Urothelium cell line (cell line): ENCODE measurements at regions not wholly inside any gene's neighbourhood (a gene's known extent, or its start where the extent isn't known, plus 50 kb on each side); places are given as distances from the start of the nearest gene placed in this dataset.
"Not testable (repeated sequence)": the region's sequence is repeated elsewhere in the genome, so short reads cannot be mapped to it uniquely, and the experiment has no call there.

ENCODE experiments used
- DNase-seq: peaks from one replicate; pipeline ENCODE4 v3.0.0; 2011; ENCODE audit warnings: low spot score, mixed read lengths
- FAIRE-seq: peaks from 2 replicates; lab custom pipeline; 2011; peaks lifted over from hg19 to GRCh38; lab: Jason Lieb, UNC

DNA sequence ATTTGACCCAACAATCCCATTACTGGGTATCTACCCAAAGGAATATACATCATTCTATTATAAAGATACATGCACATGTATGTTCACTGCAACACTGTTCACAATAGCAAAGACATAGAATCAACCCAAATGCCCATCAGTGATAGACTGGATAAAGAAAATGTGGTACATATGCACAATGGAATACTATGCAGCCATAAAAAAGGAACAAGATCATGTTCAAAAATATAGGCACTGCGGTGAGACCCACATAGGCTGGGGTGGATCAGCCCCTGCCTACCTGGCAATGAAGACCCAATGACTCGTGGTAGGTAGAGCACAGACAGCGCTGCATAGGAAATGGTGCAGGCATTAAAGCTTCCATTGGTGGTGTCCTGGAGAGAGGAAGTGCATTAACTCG, 88.6 kb upstream of the NFIL3 start:
- not testable (repeated sequence) for FAIRE-seq, DNase-seq

DNA sequence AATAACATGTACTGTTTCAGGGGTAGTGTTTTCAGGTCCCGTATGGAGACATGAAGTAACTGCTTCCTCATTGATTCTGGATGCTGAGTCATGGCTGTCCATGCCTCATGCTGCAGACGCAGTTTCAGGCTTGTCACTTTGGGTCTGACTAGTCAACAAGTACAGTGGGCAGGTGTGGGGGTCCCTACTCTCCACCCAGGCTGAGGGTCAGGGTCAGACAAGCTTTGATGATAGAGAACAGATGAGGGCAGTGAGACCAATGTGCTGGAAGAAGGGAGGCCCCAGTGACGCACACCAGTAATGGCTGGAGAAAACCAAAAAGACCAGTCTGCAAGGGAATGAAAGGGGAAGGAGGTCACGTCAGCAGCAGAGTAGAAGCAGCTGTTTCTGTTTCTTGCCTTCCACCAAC, 80.0 kb upstream of the NFIL3 start:
- FAIRE-seq (no peak), DNase-seq (no peak)

DNA sequence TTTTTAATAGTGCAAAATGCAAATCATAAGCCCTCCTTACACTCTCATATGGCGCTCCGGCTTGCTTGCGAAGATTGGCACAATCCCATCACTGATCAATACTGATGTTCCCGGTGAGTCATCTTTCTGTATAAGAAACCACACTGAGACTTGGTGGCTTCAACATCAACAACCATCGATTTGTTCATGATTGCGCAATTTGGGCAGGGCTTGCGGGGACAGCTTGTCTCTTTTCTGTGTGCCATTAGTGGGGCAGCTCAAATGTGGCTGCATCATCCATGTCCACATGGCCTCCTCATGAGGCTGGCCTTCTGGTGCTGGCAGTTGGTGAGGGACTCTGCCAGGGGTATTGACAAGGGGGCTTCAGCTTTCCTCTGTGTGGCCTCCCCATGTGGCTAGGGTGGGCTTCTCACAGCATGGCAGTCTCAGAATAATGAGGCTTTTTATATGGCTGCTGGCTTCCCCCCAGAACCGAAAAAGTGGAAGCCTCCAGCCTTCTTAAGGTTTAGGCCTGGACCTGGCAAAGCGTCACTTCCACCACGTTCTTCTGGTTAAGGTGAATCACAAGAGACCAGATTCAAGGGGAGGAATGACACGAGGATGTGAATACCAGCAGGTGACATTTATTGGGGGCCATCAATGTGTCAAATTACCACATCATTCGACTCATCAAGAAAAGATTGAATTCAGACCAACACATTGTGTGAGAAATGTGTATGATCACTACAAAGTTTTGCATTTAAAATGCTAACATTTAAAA, 79.5 kb upstream of the NFIL3 start:
- FAIRE-seq (no peak), DNase-seq (no peak)

DNA sequence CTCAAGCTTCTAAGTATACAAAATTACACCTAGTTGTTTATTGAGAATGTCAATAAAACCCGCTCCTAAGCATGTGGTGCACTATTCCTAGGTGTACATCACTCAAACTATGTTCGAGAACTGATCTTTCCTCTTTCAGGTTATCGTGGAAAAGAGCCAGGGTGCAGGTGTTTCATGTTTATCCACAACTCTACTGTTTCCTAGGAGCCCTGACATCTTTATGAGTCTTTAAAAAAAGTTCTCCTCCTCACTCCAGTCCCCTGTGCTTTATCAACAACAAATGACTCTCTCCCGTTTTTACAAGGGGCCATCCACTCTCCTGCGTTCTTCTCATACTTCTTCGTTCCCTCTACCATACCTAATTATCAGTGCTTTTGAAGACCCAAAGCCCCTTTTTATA, 78.8 kb upstream of the NFIL3 start:
- DNase-seq (no peak), FAIRE-seq (no peak)

DNA sequence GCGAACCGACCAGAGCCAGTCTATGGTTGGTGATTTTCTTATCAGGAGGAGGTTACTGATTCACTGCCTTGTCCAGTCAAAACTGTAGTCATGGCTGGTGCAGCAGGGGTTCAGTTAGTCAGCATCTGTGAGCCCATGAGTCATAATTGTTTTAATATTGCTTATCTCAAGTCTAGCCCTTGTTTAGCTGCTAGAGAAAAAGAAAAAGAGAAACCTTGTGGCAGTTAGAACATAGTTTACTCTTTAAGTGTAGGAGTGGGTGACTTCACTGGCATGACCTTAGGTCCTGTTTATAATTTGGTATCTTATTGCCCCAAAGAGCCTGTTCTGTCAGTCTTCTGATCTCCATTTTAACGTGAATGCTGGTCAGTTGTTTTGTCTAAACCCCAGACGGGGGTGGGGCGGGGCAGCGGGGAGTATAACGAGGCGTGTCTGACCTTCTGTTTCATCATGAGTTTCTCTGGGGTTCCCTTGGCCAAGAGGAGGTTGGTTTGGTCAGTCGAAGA, 76.9 kb upstream of the NFIL3 start:
- FAIRE-seq (no peak), DNase-seq (peak; percentile 62)

DNA sequence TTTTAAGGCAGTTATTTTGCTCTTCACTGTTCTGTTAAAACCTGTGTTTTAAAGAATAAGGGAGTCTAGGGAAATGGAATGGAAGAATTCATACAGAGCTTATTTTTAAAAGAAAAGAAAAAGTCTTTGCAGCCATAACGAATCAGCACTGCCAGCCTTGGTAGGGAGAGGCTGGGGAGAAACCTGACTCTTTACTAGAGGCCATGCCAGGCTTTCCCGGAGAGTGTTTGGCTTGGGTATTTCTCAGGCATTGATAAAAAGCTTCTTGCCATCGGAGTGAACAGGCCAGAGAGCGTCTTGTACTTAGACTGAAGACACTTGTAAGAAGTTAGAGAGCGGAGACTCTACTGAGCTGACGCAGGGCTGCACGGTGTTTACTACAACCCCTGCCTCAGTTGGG, 72.7 kb upstream of the NFIL3 start:
- FAIRE-seq (no peak), DNase-seq (no peak)

DNA sequence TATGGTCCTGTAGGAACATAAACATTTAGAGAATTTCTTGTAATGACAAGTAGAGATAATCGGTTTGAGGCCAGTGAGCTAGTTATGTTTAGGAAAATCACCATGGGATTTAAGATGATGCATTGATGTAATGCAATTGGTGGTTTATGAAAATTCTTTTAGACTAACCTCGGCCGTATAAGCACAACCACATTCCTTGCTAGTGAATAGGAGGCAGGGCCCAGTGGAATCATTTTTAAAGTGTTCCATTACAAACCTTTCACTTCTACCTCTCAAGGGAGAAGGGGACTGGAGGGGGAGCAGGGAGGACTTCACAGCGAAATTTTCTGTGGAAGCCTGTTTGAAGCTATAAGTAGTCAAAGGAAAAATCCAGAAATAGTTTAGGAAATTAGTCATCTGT, 71.8 kb upstream of the NFIL3 start:
- FAIRE-seq = no peak
- peak; percentile 57 for DNase-seq

DNA sequence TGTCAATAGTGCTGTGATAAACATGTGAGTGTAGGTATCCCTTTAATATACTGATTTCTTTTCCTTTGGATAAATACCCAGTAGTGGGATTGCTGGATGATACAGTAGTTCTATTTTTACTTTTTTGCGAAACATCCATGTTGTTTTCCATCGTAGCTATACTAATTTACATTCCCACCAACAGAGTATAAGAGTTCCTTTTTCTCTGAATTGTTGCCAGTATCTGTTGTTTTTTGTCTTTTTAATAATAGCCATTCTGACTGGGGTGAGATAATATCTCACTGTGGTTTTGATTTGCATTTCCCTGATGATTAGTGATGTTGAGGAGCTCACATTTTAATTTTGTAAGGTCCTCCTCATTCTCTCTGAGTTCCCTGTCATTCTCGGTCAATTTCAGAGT, 71.1 kb upstream of the NFIL3 start:
- DNase-seq = no peak
- FAIRE-seq = no peak

DNA sequence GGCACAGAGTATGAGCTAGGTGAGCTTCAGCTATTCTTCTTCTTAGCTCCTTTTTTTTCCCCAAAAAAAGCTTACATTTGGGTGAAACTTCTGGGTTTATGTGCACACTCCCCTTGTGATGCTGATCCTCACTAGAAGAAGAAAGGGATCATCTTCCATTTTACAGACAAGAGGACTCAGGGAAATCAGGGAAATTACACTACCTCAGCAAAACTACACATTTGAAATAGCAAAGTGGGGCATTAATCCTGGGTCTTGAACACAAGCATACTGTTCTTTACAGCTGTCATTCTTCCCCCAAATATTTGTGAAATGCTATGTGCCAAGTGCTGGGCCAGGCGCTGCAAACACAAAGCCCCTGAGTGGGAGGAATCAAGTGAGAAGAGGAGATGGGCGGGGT, 68.6 kb upstream of the NFIL3 start:
- DNase-seq = no peak
- FAIRE-seq = no peak

DNA sequence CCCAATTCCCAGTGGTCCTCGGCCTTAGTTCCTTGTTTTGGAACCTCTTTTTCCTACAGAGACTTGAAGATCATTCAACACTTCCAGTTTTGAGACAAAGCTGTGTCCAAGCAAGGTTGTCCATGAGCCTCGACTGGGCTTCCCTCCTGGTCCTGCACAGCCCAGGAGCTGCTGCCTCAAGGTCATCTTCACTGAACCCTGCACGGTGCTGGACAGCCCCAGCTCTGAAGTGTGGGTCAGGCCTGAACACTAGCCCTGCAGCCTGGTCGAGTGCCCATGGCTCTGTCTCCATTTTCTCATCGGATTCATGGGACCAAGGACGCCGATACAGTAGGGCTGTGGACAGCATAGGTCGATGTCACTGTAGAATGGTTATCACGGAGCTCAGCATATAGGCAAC, 68.0 kb upstream of the NFIL3 start:
- DNase-seq (no peak), FAIRE-seq (no peak)

DNA sequence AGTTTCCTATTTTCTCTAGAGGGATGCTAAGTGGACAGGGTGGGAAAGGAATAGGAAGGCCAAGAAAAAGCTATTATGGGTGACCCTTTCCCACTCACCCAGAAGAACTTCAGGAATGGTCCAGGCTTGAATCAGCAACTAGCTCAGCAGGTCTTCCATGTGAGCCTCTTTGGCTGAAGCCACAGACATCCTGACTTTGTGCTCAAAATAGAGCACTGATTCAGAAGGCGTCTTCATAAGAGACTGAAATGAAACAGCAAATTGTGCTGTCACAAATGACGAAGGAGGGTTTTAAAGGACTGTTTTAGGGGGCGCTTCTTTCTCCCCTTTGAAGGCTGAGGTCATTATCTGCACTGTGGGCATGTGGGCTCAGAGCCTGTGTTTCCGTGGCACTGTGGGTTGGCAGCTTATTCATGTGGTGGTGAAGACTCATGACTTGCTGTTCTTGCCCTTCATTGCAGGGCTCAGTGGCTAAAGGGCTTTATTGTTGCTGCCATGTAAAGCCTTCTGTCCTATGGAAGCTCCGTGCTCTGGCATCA, 65.8 kb upstream of the NFIL3 start:
- DNase-seq (no peak), FAIRE-seq (no peak)

DNA sequence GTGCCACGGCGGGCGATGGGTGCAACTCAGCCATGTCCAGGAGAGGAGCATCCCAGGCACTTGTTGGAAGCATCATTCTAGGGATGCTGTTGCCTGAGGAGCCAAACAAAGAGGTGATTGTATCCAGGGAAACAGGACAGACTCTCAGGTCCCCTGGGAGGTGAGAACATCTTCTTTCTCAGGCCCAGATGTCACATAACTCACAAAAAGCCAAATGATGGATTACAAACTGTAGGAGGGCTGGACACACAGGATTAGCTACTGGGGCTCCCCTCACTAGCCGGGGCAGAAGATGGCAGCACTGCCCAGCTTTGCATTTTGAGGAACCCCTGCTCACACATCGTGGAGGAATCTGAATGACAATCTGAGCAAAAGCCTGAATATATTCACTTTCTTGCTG, 64.7 kb upstream of the NFIL3 start:
- no peak for DNase-seq
- FAIRE-seq = no peak

DNA sequence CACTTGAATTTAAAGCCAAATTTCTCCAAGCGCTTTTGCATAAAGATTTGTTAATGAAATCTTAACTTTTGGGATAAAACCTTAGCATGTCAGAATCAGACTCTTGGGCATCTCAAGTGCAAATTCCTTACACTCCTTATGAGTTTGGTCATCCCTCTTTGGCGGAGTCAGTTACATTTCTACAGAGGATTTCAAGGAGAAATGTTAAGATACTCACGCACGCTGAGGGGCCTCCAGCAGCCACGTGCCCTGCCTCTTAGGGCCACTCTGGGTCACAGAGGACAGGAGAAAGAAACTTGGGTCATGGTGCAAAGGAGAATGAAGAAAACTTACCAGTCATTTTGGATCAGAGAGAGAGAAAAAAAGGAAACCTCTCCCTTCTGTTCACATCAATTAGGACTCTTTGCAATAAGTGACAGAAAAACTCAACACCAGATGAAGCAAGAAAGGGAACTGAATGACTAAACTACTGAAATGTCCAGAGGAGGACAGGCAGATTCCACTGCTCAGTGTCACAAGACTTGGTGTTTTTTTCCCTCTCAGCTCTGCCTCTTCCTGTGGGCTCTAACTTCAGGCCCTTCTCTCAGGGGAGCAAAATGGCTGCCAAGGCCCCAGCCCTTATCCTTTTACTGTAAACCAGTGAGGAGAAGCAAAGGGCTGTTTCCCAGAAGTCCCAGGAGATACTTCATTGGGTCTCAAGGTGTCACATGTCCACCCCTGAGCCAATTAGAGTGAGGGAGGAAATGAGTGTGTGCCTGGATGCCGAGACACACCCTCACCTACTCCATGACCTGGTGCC, 63.3 kb upstream of the NFIL3 start:
- no peak for FAIRE-seq
- no peak for DNase-seq

DNA sequence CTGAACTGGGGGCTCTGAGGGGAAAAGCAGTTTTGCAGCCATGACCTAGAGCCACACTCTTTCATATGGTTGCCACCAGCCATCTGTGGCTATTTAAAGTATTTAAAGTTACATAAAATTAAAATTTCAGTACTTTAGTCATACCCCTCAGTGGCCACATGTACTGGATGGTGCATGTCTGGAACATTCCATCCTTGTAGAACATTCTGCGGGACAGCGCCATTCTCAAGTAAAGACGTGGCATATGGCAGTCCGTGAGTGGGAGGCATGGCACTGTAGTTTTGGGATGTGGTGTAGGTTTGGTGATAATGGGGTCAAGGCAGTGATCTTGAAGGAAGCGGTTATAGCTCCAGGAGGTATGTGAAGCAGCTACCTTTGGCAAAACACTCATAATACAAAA, 61.4 kb upstream of the NFIL3 start:
- DNase-seq (no peak), FAIRE-seq (peak; percentile 5)

DNA sequence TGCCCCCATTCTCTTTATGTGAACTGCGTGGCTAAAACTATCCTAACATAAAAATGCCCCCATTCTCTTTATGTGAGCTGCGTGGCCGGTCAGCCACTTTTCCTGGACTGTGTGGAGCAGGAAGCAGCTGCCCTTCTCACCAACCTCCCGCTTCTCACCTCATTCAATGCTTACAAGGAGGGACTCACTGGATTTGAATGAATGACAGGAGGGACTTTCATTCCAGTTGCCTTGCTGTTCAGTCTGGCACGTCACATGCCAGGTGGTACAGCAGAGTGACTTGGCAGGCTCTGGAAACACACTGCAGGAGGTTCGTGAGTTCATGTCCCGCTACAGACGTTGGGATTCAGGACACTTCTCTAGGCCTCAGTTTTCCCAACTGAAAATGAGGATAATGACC, 60.2 kb upstream of the NFIL3 start:
- no peak for FAIRE-seq
- DNase-seq = no peak

DNA sequence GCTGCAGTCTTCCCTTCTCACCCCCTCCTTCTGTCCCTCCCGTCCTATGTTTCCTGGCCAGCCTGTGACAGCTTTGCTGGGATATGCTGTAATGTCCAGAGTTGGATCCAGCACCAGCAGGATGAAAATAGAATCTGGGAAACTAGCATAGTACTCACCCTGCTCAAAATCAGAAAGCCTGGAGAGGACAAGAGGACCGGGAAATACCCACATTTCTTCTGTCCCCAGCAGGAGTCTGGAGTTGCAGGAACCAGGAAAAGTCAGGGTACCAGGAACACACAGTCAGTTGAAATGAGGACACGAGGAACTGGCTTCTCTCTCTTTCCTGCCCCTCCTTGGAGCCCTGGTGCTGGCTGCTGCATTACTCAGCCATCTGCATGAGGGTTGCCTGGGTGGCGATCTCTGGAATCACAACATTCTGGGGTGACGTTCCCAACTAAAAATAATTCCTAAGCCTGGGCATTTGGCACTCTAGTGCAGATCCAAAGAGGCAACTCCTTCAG, 59.6 kb upstream of the NFIL3 start:
- DNase-seq (no peak), FAIRE-seq (no peak)

DNA sequence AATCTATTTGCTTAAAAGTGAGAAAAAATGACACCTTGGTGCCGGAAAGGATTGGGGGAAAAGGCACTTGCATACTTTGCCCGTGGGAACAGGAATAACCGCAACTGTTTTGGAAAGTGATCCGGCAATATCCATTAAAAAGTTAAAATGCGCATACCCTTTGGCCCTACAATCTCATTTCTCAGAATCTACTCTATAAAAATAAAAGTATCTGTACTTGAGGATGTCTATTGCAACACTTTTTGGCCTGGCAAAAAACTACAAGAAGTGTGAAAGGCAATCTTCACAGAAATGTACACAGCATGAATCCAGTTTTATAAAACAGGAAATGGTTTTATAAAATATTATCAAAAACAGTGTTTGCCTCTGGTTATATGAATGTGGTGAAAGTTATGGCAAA, 58.3 kb upstream of the NFIL3 start:
- no peak for DNase-seq
- no peak for FAIRE-seq

DNA sequence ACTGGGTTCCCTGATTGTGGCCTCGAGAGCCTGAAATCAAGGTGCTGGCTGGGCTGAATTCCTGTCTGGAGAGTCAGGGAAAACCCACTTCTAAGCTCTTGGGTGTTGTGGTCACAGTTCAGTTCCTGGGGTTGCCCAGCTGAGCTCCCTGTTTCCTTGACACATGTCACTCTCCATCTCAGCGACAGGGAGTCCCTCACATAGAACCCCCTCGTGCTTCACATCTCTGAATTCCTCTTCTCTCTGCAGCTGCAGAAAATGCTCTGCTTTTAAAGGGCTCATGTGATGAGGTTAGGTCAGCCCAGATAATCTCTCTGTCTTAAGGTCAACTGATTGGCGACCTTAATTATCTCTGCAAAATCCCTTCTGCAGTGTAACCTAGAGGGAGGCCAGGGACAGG, 53.5 kb upstream of the NFIL3 start:
- DNase-seq = no peak
- FAIRE-seq = no peak

DNA sequence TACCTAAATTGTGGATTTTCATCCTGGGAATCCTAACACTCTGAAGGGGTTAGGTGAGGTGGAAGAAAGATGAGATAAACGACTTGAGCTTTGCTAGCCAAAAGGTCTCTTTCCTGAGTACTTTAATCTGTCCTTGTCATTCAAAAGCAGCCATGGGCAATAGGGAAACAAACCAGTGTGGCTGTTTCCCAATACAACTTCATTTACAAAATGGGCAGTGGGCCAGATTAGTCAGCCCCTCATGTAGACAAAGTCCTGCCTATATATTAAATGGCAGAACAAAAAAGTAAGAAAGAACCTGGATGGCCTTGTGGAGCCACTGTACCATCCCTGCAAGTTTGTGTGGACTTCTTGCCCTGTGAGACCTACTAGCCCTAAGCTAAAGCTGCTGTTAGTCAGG, 51.0 kb upstream of the NFIL3 start:
- DNase-seq (no peak), FAIRE-seq (no peak)
